Muscle of arm (tissue), 1 donor: ENCODE measurements at regions not wholly inside any gene's neighbourhood (a gene's known extent, or its start where the extent isn't known, plus 50 kb on each side); places are given as distances from the start of the nearest gene placed in this dataset.

Source experiments
- DNase-seq: peaks from one replicate; pipeline ENCODE4 v3.0.0-alpha.2; 2013

DNA sequence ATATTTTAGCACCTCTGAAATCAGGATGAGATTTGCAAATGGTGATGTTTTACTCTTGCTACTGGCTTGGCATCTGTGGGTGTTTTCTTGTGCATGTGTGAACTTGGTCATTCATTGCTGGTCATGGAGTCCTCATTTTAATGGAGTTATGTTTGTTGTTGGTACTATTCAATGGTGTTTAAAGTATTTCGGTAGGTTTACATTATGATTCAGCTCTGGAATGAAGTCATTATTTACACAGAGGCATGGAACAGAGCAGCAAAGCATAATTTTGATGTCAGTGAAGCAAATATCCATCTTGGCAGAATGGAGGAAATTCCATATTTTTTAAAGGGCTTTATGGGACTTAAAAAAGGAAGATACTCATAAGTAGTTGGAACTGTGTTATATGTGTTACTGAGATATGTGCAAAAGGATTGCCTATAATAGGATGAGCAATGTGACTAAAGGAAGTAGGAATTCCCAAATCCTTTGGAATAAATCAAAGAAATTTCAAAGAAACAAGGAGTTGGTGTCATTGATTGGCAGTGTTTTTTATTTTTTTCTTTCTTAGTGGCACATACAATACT is 147.4 kb downstream of the ACTBL2 start:
- no peak for DNase-seq

DNA sequence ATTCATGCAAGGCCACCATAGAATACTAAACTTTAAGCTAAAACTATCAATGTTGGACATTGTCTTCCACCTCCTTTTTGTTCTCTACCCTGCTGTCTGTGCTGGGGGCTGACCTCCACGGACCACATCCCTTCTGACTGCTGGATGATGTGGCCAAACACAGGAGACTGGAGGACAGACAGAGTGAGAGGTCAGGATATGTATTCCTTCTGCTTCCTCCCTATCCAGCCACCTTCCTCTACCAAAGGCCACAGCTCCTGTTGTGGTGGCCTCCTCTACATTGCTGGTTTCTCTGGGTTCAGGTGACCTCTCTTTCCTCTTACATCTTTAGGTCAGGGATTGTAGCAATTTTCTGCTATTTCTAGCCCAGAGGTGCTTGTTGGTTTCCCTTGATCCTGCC is 148.1 kb downstream of the ACTBL2 start:
- no peak for DNase-seq

DNA sequence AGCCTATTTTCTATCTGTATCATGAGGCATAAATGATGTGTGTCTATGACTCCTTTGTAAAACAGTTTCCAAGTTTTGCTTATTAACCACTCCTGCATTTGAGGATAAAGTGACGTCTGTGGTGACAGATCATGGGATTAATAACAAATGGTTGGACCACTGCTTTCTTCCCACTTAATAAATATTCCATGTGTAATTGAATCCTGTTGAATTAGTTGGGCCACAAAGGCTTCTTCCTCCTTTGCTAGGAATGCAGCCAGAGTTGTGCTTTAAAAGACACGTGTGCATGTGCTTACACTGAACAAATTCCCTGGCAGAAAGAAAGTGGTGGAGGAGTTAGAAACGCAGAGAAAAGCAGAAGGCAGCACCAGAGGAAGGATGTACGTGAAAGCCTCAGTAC is 150.2 kb downstream of the ACTBL2 start:
- DNase-seq = peak; percentile 73

DNA sequence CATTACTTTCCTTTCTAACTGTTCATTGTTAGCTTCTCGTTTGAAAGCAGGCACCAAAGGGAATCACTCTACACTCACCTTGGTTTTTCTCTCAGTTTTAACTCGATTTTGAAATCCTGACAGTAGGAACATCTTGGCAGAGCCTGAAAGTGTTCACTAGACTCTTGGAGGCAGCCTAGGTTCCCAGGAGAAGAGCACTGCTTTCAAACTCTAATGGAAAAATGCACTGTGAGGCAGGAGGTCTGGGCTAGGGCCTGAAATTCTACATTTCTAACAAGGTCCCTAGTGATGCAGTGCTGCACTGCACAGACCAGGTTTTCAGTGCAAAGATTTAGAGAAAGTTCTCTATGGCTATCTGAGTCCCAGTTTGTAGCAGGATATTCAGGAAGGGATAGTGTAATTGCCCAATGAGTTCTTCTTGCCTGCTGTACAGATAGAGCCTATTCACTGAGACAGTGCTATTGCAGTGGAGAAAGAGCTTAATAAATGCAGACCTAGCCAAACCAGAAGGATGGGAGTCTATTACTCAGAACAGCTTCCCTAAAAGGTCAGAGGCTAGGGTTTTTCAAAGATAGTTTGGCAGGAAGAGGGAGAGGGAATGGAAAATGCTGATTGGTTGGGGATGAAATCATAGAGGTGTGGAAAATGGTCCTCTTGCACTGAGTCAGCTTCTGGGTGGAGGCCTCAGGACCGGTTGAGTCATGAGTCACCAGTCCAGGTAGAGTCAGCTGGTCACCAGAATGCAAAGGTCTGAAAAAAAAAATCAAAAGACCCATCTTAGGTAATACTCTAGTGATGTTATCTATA is 153.9 kb downstream of the GPBP1 start:
- no peak for DNase-seq

DNA sequence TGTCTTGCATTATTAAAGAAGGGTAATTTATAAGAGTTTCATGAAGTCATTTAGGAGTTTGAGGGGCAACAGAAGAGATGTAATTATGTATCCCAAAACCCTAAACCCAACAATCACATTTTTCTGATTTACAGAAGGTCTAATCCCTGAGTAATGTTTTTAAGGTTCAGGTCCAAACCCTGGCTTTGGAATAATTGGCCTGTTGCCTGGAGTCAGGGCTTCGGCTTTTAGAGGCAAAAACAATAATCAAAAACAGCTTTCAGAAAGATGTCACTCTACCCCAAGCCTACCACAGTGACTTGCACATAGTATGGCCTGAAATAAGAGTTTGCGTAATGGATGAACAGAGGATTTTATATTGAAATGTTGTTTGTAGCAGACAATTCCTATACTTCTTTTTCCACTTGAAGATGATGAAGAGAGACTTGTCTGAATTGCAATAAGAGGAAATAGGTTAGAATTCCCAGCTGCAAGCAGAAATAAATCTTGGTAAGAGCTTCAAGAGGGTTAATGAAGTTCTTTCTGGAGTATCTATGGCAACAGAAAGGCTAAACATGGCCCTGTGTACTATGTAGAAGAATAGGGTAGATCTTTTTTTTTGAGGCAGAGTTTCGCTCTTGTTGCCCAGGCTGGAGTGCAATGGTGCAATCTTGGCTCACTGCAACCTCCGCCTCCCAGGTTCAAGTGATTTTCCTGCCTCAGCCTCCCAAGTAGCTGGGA is 152.0 kb downstream of the GPBP1 start:
- DNase-seq = no peak

DNA sequence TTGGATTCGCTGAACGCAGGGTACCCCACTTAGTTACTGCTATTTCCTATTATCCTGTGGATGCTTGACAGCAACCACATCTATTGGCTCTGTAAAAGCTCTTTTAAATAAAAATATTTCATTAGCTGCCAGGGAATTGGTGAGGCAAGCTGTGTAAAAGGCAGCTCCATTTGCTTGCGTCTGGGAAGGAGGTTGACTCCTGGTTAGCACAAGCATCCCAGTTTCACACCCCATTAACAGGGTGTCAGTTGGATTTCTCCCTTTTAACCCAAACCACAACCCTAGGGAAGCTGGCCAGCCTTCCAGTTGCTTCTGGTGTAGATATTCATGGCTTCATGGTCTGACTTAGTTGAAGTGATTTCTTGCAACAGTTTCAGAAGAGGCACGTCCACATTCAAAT is 151.0 kb downstream of the GPBP1 start:
- no peak for DNase-seq

DNA sequence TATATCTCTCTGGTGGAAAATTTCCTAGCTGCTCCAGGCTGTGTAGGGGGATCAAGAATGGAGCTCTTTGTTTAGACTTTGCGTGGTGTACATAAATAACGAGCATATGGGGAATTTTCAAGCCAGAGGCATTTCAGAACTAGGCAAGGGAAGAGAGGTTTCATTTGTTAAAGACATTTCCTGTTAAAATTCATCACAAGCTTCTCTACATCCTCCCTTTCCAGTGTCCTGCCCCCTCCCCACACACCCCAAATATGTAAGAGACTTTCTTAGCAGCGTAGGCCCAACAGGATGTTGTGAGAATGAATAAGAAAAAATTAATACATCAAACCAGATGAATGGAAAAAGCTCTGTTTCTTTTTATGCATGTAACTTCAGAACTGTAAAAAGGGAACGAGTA is 150.3 kb downstream of the GPBP1 start:
- peak; percentile 26 for DNase-seq

DNA sequence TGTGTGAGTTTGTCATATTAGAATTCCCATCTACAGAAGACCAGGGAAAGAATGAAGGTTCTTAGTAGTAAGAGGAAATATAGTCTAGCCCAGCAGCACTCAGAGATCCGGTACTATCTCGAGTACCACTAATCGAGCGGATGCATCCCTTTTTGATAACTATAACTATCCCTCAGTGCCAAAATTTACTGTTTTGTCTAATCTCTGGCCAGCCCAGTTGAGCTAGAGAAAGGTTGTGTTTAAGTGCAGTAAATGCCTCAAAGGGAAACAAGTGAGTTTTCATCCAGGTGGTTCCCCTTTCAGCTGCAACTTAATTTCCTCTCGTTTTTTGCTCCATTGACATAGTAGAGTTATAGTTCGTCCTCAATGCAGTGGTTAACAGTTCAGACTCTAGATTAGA is 146.7 kb downstream of the GPBP1 start:
- no peak for DNase-seq

DNA sequence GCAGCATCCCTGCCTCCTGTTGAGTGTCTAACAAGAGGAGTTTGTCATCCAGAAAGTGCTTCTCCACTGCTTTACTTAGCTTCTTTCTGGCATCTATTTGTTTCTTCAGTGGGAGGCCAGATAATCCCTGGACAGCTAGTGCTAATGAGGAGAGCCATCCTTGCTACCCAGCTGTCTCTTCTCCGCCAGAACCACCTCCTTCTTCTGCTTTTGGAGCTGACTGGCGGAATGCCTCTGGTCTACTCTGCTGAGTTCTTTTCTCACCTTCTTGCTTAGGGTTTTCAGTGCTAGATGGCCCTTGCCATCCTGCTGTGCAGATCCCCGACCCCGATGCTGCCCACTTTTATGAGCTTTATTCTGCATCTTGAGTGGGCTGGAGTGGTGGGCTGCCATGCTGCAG is 145.8 kb downstream of the GPBP1 start:
- no peak for DNase-seq

DNA sequence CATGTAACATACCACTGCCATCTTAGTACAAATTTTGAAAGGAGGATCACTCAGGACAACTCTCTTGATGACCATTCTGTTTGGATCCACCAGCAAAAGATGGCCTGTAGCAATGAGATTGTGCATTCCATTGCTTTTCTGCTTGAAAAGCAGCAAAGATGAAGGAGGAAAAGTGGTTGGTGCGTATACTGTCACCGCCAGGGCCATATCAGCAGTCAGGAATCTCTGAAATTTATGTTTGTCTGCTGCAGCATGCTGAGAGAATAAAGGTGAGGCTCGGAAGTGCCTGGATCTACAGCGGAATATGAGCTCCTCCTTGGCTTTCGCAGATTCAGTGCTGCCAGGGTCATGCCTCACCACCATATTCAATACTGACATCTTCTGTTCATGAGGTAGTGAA is 144.4 kb downstream of the GPBP1 start:
- DNase-seq = no peak

DNA sequence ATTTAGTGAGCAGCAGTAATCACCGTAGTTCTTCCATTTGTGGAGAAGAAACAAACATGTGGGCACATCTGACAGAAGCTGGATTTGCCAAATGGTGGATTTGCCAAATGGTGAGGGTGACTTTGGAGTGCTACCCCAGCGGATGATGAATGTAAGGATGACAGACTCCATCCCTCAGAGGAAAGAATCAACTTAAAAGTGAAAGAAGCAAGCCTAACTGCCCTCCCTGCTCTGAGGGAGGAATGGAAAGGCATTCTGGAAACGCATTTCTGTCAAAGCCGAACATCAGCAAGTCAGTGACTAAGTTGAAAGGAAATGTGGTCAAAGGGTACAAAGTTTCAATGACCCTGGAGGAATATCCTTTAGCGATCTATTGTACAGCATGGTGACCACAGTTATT is 143.5 kb downstream of the GPBP1 start:
- no peak for DNase-seq

DNA sequence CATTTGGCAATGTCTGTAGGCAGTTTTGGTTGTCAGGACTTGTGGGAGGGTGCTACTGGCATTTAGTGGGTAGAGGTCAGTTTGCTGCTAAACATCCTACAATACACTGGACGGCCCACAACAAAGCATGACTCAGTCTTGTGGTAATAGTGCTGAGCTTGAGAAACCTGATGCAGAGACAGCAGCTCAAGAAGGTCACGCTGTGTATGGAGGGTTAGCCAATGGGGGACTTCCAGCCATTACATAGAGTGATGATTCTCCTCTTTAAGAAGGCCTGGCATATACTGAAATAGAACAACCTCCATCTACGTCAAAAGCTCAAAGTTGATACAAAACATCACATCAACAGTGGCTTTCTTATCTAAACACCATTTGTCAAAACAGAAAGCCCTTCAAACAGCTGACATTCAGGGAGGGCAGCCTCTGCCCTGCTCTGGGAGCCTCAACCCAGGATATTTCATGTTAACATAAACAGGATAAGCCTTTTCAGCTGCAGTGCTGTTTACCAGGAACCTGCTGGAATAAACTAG is 143.0 kb downstream of the GPBP1 start:
- DNase-seq = no peak

DNA sequence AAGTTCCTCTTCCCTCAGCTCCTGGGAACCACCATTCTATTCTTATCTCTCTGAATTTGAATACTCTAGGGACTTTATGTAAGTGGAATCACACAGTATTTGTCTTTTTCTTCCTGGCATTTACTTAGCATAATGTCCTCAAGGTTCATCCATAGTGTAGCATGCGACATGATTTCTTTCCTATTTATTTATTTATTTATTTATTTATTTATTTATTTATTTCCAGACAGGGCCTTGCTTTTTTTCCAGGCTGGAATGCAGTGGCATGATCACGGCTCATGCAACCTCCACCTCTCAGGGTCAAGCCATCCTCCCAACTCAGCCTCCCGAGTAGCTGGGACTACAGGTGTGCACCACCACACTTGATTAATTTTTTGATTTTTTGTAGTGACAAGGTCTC is 142.1 kb downstream of the GPBP1 start:
- DNase-seq = no peak
